H1 (cell line): ENCODE measurements at regions not wholly inside any gene's neighbourhood (a gene's known extent, or its start where the extent isn't known, plus 50 kb on each side); places are given as distances from the start of the nearest gene placed in this dataset.

Source experiments
- CTCF ChIA-PET: fragments of 300-600 bp; sonication (Branson Sonifier 250); formaldehyde crosslinking; loops from one replicate; lab custom pipeline; 2021; ENCODE audit not compliant: partially characterized antibody; lab: Charles Lee
- POLR2A ChIA-PET: fragments of 300-600 bp; sonication (Branson Sonifier 250); formaldehyde crosslinking; loops from one replicate; lab custom pipeline; 2021; ENCODE audit warnings: inconsistent platforms; ENCODE audit not compliant: partially characterized antibody; lab: Charles Lee
- DNase-seq, 2 experiments: peaks; one replicate each; pipeline versions ENCODE4 v3.0.0 to v3.0.0-alpha.2; 2010 to 2022; ENCODE audit warnings: low spot score in 2 of 2, low read depth in 1 of 2, mixed read lengths in 1 of 2
- FAIRE-seq: peaks from 2 replicates; lab custom pipeline; 2011; peaks lifted over from hg19 to GRCh38; lab: Jason Lieb, UNC
- H2AFZ ChIP-seq: 2 replicates; pipeline ENCODE4 v1.8.1; 2012; ENCODE audit warnings: low read length, inconsistent platforms
- H2AK5ac ChIP-seq: 2 replicates; pipeline ENCODE4 v1.6.1; 2013; ENCODE audit warnings: low read depth, low read length
- H2BK120ac ChIP-seq: replicated peaks from 2 replicates; pipeline ENCODE3; 2013; ENCODE audit warnings: low read depth, low read length, inconsistent platforms
- H2BK12ac ChIP-seq: 2 replicates; pipeline ENCODE4 v1.6.1; 2013; ENCODE audit warnings: low read depth, low read length
- H2BK15ac ChIP-seq: 2 replicates; pipeline ENCODE4 v1.6.1; 2013; ENCODE audit warnings: low read length
- H2BK20ac ChIP-seq: 2 replicates; pipeline ENCODE4 v1.6.1; 2013; ENCODE audit warnings: low read length
- H2BK5ac ChIP-seq: 2 replicates; pipeline ENCODE4 v1.6.1; 2013; ENCODE audit warnings: low read depth, low read length
- H3K14ac ChIP-seq: 2 replicates; pipeline ENCODE4 v1.6.1; 2013; ENCODE audit warnings: inconsistent platforms; ENCODE audit not compliant: insufficient read length
- H3K18ac ChIP-seq: 2 replicates; pipeline ENCODE4 v1.6.1; 2013; ENCODE audit warnings: low read length; ENCODE audit errors: extremely low read depth
- H3K23ac ChIP-seq: 2 replicates; pipeline ENCODE4 v1.6.1; 2013; ENCODE audit warnings: inconsistent platforms; ENCODE audit not compliant: insufficient read length
- H3K23me2 ChIP-seq: 2 replicates; pipeline ENCODE4 v1.6.1; 2013; ENCODE audit warnings: low read depth, low read length
- H3K27ac ChIP-seq: 2 replicates; pipeline ENCODE4 v1.6.1; 2011; ENCODE audit warnings: low read depth, low read length, inconsistent platforms
- H3K27me3 ChIP-seq, 4 experiments: replicated peaks in 1 of 4; 1 replicate in 1 of 4; 2 replicates in 3 of 4; pipeline versions ENCODE4 v1.6.1 to v1.8.1; 2011 to 2013; ENCODE audit warnings: low read length in 3 of 4, mild to moderate bottlenecking in 3 of 4, inconsistent platforms in 2 of 4, mixed read lengths in 2 of 4, moderate library complexity in 1 of 4; ENCODE audit not compliant: control insufficient read depth in 3 of 4, insufficient read depth in 3 of 4; ENCODE audit errors: extremely low read depth in 1 of 4
- H3K36me3 ChIP-seq, 4 experiments: 2 replicates each; pipeline versions ENCODE4 v1.6.1 to v1.8.1; 2011 to 2013; ENCODE audit warnings: mild to moderate bottlenecking in 4 of 4, low read length in 3 of 4, moderate library complexity in 2 of 4, control low read depth in 1 of 4, inconsistent platforms in 1 of 4; ENCODE audit not compliant: insufficient read depth in 4 of 4, control insufficient read depth in 2 of 4
- H3K4ac ChIP-seq: replicated peaks from 2 replicates; pipeline ENCODE3; 2013; ENCODE audit warnings: low read length, low read depth, mixed read lengths, inconsistent platforms; ENCODE audit not compliant: insufficient read length
- H3K4me1 ChIP-seq, 4 experiments: replicated peaks in 1 of 4; 1 replicate in 1 of 4; 2 replicates in 3 of 4; pipeline versions ENCODE4 v1.6.1 to v1.8.1; 2011 to 2013; ENCODE audit warnings: low read length in 3 of 4, inconsistent platforms in 2 of 4, mixed read lengths in 1 of 4; ENCODE audit not compliant: insufficient read depth in 4 of 4, control insufficient read depth in 3 of 4
- H3K4me2 ChIP-seq, 2 experiments: 2 replicates each; pipeline versions ENCODE4 v1.6.1 to v1.8.1; 2011 to 2013; ENCODE audit warnings: low read depth in 2 of 2, low read length in 2 of 2, control low read depth in 1 of 2, inconsistent platforms in 1 of 2, mild to moderate bottlenecking in 1 of 2; ENCODE audit not compliant: insufficient read depth in 1 of 2
- H3K4me3 ChIP-seq, 4 experiments: fragments of 200-600, 300-600 bp in 1 of 4; sonication (generic), shearing (Covaris generic), sonication (Bioruptor Twin) in 1 of 4; 2 replicates each; pipeline versions ENCODE4 v1.5.1 to v1.8.1; 2011 to 2016; ENCODE audit warnings: low read length in 4 of 4, low read depth in 3 of 4, control low read depth in 2 of 4, inconsistent platforms in 2 of 4, mild to moderate bottlenecking in 2 of 4, mixed read lengths in 1 of 4, moderate library complexity in 1 of 4; ENCODE audit not compliant: insufficient read depth in 2 of 4; ENCODE audit errors: extremely low read depth in 1 of 4
- H3K56ac ChIP-seq: replicated peaks from 2 replicates; pipeline ENCODE3; 2013; ENCODE audit warnings: low read depth, mild to moderate bottlenecking, mixed read lengths, low read length, inconsistent platforms; ENCODE audit not compliant: insufficient read length
- H3K79me1 ChIP-seq: 2 replicates; pipeline ENCODE4 v1.6.1; 2013; ENCODE audit warnings: low read depth, low read length, control low read depth
- H3K79me2 ChIP-seq, 2 experiments: 2 replicates each; pipeline versions ENCODE4 v1.6.1 to v1.8.1; 2012 to 2013; ENCODE audit warnings: low read length in 2 of 2, mild to moderate bottlenecking in 2 of 2, inconsistent platforms in 1 of 2; ENCODE audit not compliant: insufficient read depth in 2 of 2, control insufficient read depth in 1 of 2
- H3K9ac ChIP-seq, 4 experiments: replicated peaks in 1 of 4; 1 replicate in 1 of 4; 2 replicates in 3 of 4; pipeline versions ENCODE4 v1.6.1 to v1.8.1; 2011 to 2013; ENCODE audit warnings: low read depth in 3 of 4, low read length in 3 of 4, control low read depth in 2 of 4, mild to moderate bottlenecking in 2 of 4, moderate library complexity in 2 of 4, inconsistent platforms in 1 of 4; ENCODE audit errors: extremely low read depth in 1 of 4
- H3K9me3 ChIP-seq, 2 experiments: 2 replicates each; pipeline versions ENCODE4 v1.6.1 to v1.8.1; 2012 to 2013; ENCODE audit warnings: mild to moderate bottlenecking in 2 of 2, moderate library complexity in 2 of 2, control low read depth in 1 of 2, inconsistent platforms in 1 of 2, low read depth in 1 of 2, low read length in 1 of 2, mixed read lengths in 1 of 2; ENCODE audit not compliant: insufficient read depth in 2 of 2
- H4K20me1 ChIP-seq, 2 experiments: replicated peaks in 1 of 2; 2 replicates each; pipeline versions ENCODE3 to v1.8.1; 2011 to 2013; ENCODE audit warnings: inconsistent platforms in 2 of 2, low read length in 2 of 2, mild to moderate bottlenecking in 1 of 2; ENCODE audit not compliant: insufficient read depth in 2 of 2, control insufficient read depth in 1 of 2
- H4K5ac ChIP-seq: 2 replicates; pipeline ENCODE4 v1.6.1; 2013; ENCODE audit warnings: low read length, low read depth, mixed read lengths, inconsistent platforms; ENCODE audit not compliant: insufficient read length
- H4K8ac ChIP-seq: 2 replicates; pipeline ENCODE4 v1.8.0; 2013; ENCODE audit warnings: mild to moderate bottlenecking, moderate library complexity, low read length, inconsistent platforms; ENCODE audit not compliant: insufficient read depth; ENCODE audit errors: extremely low read depth
- H4K91ac ChIP-seq: replicated peaks from 2 replicates; pipeline ENCODE3; 2013; ENCODE audit warnings: low read length, mixed read lengths, inconsistent platforms; ENCODE audit not compliant: insufficient read length
- EGR1 ChIP-seq: IDR thresholded peaks from 2 replicates; pipeline ENCODE4 v1.6.1; 2011; ENCODE audit warnings: low read depth, low read length, borderline replicate concordance
- HDAC2 ChIP-seq, 2 experiments: fragments of 300-600 bp in 1 of 2; sonication (generic) in 1 of 2; IDR thresholded peaks; 2 replicates each; pipeline ENCODE4 v1.6.1; 2011 to 2012; ENCODE audit warnings: low read depth in 2 of 2, low read length in 2 of 2, mild to moderate bottlenecking in 2 of 2, moderate library complexity in 2 of 2, borderline replicate concordance in 1 of 2, inconsistent platforms in 1 of 2
- POU5F1 ChIP-seq: IDR thresholded peaks from 2 replicates; pipeline ENCODE4 v1.6.1; 2011; ENCODE audit warnings: low read depth, mild to moderate bottlenecking, low read length, moderate library complexity
- RNF2 ChIP-seq: fragments of 200-900, 300-1000 bp; sonication (generic); IDR thresholded peaks from 2 replicates; pipeline ENCODE4 v1.7.1; 2016; ENCODE audit warnings: borderline replicate concordance, low read depth, mild to moderate bottlenecking, antibody characterized with exemption, low read length; ENCODE audit not compliant: poor library complexity, severe bottlenecking; ENCODE audit errors: missing control alignments
- SUZ12 ChIP-seq: fragments of 200-600 bp; sonication (generic); IDR thresholded peaks from 2 replicates; pipeline ENCODE4 v1.6.1; 2012; ENCODE audit warnings: mild to moderate bottlenecking, inconsistent platforms, low read length, moderate library complexity, mixed read lengths
- TCF12 ChIP-seq: IDR thresholded peaks from 2 replicates; pipeline ENCODE4 v1.6.1; 2011; ENCODE audit warnings: low read depth, mild to moderate bottlenecking, low read length
- ZNF274 ChIP-seq: IDR thresholded peaks from 2 replicates; pipeline ENCODE4 v1.7.0; 2012; ENCODE audit warnings: low read length, borderline replicate concordance; ENCODE audit errors: extremely low read depth
- WGBS, 2 experiments: shearing (Covaris generic) in 1 of 2; methylation state at CpG; one replicate each; pipeline versions ENCODE4 v1.1.6 to v1.1.7; 2013 to 2015; ENCODE audit warnings: low lambda C conversion rate in 2 of 2, mixed read lengths in 2 of 2, inconsistent platforms in 1 of 2, low coverage in 1 of 2, missing lambda C conversion rate in 1 of 2; ENCODE audit not compliant: insufficient replicate concordance in 2 of 2, insufficient coverage in 1 of 2, insufficient read length in 1 of 2; ENCODE audit errors: extremely low coverage in 1 of 2, missing lambda C conversion rate in 1 of 2; 5-methylcytosine and 5-hydroxymethylcytosine counted together

- no peak overlapping the region for H2BK120ac ChIP-seq
- H4K8ac ChIP-seq: no peak overlapping the region
- H3K4ac ChIP-seq: no peak overlapping the region
- H3K56ac ChIP-seq: no peak overlapping the region
- H3K4me1 ChIP-seq: no peaks in the 10 kb centered on the region
- H2BK12ac ChIP-seq: no peak overlapping the region
- H2AFZ ChIP-seq: no peak overlapping the region
- FAIRE-seq (no peak), DNase-seq (no peak)
- H3K9me3 ChIP-seq: no peaks in the 10 kb centered on the region
- H3K23me2 ChIP-seq: no peaks in the 10 kb centered on the region
- no peak overlapping the region for H2BK5ac ChIP-seq
- H2AK5ac ChIP-seq: no peak overlapping the region
- no peaks in the 10 kb centered on the region for H3K79me1 ChIP-seq
- no peak overlapping the region for H3K14ac ChIP-seq
- H3K9ac ChIP-seq: no peak overlapping the region
- H3K36me3 ChIP-seq: no peaks in the 10 kb centered on the region
- H3K18ac ChIP-seq: no peak overlapping the region
- H3K4me2 ChIP-seq: no peak overlapping the region
- ChIA-PET CTCF (interaction anchor here (1.0 to 1.2 kb wide), 2 partner anchors 447 to 546 kb away, joined by 3 read pairs; no protein-coding TSS in a partner anchor), POLR2A (no interaction called here)
- H2BK20ac ChIP-seq: no peak overlapping the region
- H4K5ac ChIP-seq: no peak overlapping the region
- TF ChIP-seq HDAC2 (IDR thresholded peaks at IDR 0.05; ENCODE audit: borderline replicate concordance in 1 of 2, low read depth in 2 of 2, low read length in 2 of 2) (no peak), POU5F1 (no peak), TCF12 (no peak), RNF2 (no peak), SUZ12 (no peak), ZNF274 (no peak), EGR1 (no peak)
- no peaks in the 10 kb centered on the region for H3K79me2 ChIP-seq
- no peak overlapping the region for H4K91ac ChIP-seq
- H4K20me1 ChIP-seq: no peaks in the 10 kb centered on the region
- no peak overlapping the region for H3K4me3 ChIP-seq
- no peak overlapping the region for H3K23ac ChIP-seq
- no peak overlapping the region for H2BK15ac ChIP-seq
- H3K27ac ChIP-seq: no peak overlapping the region
- WGBS, 2 experiments: 98% methylated on average over 2 of the region's 2 CpGs; no CpG with 5 or more reads in 1 of the 2 experiments
- H3K27me3 ChIP-seq: no peaks in the 10 kb centered on the region
Measured at GRCh38 chr13:40231311-40231710, 435.1 kb downstream of the FOXO1 start.
